GM19023 (cell line): ENCODE measurements at regions not wholly inside any gene's neighbourhood (a gene's known extent, or its start where the extent isn't known, plus 50 kb on each side); places are given as distances from the start of the nearest gene placed in this dataset.

Source experiments
- ATAC-seq: cut with Tn5 transposase; IDR thresholded peaks from one replicate; pipeline ENCODE4 v1.9.1; 2021; ENCODE audit warnings: mild to moderate bottlenecking, moderate library complexity; ENCODE audit not compliant: unreplicated experiment

DNA sequence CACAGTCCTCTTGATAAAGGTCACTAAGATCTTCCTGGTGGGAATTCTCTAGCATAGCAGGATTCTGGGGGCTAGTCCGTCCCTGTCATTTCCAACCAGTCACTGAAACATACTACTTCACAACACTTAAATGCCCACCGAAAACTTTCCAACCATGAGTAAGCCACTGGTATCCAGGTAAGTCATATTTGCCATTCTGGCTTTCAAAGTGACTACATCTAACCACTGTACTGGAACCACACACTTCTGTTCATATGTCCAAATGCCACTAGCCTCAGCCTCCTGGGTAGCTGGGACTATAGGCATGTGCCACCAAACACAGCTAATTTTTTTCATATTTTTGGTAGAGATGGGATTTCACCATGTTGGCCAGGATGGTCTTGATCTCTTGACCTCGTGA is 64.3 kb upstream of the VANGL1 start:
- ATAC-seq: no peak

DNA sequence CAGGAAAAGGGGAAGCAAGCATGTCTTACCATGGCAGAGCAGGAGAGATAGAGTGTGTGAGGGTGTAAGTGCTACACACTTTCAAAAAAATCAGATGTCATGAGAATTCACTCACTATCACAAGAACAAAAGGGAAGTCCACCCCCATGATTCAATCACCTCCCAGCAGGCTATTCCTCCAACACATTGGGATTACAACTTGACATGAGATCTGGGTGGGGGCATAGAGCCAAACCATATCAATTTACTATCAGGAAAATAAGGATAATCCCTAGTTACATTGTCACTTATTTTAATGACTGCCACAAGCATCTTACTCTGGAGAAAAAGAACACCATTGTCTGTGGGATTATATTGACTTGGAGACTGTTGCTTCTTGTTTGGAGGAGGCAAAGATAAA is 66.1 kb upstream of the VANGL1 start:
- ATAC-seq: no peak

DNA sequence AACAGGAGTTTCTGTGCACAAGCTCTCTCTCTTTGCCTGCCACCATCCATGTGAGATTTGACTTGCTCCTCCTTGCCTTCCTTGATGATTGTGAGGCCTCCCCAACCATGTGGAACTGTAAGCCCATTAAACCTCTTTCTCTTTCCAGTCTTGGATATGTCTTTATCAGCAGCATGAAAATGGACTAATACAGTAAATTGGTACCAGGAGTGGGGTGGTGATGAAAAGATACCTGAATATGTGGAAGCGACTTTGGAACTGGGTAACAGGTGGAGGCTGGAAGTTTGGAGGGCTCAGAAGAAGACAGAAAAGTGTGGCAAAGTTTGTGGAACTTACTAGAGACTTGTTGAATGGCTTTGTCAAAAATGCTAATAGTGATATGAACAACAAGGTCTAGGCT is 69.1 kb upstream of the VANGL1 start:
- ATAC-seq: no peak

DNA sequence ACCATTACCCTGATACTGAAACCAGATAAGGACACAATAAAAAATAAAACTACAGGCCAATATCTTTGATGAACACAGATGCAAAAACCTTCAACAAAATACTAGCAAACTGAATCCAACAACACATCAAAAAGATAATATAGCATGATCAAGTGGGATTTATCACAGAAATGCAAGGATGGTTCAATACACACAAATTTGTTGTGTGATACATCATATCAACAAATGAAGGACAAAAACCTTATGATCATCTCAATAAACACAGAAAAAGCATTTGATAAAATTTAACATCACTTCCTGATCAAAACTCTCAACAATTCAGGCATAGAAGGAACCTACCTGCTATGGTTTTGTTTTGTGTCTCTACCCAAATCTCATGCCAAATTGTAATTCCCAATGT is 74.3 kb upstream of the VANGL1 start:
- no peak for ATAC-seq

DNA sequence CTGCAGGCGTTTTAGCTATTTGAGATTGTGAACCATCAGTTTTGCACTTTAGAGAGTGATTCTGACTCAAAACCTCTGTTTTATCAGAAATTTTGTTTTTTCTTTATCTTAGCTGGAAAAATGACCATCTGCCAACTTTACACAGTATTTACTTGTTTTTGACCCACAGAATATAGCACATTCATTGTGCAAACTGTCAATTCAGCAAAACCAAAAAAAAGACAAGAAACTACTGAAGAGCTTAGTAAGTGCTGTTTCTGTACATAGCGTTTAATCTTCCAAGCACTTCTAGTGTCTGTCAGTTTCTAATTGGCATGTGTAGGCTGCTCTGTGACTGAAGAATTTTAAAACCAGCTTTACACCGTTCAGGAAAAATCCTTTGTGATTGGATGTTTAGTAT is 76.0 kb upstream of the VANGL1 start:
- no peak for ATAC-seq

DNA sequence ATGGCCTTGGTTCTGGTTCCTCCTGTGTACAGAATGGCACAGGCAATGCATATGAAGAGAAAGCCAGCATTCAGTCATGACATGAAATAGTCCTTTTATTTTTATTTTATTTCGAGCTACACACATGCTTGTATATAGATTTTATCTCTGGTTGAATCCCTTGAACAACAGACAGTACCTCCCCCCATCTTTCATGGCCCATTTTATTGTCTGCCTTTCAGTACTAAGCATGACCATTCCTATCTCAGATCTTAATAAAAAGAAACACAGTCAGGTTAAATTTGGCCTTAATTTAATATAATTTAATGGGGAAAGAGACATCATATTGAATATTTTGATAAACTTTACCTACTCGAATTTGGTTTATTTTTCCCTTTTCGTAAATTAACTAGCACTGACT is 76.4 kb upstream of the VANGL1 start:
- no peak for ATAC-seq

DNA sequence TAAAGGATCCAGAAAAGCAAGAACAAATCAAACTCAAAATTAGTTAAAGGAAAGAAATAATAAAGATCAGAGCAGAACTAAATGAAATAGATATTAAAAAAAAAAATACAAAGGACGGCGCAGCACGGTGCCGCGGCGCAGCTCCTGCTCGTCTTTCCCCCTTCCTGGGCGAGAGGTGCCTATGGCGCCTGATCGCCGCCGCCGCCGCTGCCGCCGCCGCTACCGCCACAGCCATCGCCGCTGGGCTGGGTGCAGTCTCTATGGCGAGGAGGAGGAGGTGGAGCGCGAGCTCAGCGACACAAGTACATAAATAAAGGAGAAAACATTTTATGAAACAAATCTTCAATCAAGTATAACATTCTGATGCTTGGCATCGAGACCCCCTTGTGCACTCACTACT is 77.6 kb upstream of the VANGL1 start:
- no peak for ATAC-seq

DNA sequence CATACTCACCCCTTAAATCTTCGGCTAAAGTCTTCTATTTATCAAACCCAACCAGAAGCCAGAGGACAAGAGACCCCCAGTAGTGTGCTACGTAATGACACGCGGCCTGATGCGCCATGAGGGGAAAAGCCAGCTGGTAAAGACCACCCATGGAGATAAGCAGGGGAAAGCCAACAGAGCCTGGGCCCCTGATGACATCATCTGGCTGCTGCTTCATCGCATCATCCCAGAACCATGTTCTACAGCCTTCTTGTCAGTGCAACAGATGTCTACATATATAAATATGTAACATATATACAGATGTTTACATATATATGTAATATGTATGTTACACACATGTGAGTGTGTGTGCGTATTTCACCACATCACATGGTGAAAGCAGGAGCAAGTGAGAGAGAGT is 81.7 kb upstream of the VANGL1 start:
- ATAC-seq: no peak

DNA sequence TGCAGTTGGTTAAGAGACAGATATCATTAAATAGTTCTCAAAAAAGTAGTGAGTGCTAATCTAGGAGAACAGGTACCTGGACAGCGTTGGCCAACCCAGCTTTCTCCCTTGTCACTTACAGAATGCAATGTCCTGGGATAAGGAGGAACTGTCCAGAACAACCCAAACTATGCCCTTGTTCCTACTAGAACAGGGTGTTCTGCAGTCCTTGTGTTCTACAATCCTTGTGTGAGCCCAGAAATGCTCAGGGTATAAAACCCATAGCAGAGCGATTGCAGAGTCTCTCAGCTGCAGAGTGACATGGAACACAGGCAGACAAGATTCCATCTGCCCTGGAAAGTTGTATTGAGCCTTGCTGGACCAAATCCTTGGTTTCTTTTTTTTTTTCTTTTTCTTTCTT is 83.5 kb upstream of the VANGL1 start:
- no peak for ATAC-seq

DNA sequence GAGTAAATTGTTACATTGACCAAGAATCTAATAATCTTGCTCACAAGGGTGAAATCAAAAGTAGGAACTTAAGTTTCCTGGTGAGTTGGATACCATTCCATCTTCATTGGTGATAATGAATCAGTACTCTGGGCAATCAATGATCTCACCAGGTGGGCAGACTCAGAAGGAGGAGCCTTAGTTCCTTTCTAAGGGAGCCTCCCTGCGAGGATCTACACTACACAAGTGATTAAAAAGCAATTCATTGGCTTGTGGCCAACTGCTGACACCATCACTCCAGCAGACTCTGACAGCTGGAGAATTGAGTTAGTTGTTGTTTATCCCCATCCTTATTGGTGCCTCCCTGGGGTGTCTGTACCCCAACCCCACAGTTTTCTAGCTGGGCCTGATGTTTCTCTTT is 84.1 kb upstream of the VANGL1 start:
- ATAC-seq: no peak

DNA sequence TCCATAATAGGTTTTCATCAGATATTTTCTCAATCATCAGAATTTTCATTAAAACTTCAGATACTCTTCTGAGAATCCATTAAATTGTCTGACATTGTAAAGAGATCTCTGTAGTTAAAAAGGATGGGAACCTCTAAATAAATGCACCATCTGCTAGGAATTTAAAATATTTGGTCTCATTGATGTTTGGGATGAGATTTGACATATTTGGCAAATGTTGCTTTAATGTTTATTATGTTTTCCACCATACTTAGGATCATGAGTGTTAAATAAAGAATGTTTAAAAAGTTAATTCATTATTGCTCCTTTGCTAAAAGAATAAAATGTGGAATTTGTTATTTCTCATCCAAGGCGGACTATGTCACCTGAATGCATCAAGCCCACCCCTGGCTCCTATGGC is 85.5 kb upstream of the VANGL1 start:
- ATAC-seq: no peak

DNA sequence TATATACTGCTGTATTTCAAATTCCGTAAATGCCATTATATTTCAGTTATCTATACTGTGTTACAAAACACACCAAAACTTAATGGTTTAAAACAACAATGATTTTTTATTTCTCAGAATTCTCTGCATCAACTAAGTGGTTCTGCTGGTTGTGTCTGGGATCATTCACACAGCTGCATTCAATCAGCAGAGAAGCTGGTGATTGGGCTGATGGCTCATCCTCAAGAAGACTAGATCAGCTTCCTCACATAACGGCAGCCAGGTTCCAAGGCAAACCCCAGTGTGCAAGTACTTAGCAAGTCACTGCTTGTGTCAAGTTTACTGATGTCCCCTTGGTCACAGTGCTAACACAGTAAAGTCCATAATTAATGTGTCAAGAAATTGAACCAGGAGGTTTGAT is 86.3 kb upstream of the VANGL1 start:
- ATAC-seq: no peak

DNA sequence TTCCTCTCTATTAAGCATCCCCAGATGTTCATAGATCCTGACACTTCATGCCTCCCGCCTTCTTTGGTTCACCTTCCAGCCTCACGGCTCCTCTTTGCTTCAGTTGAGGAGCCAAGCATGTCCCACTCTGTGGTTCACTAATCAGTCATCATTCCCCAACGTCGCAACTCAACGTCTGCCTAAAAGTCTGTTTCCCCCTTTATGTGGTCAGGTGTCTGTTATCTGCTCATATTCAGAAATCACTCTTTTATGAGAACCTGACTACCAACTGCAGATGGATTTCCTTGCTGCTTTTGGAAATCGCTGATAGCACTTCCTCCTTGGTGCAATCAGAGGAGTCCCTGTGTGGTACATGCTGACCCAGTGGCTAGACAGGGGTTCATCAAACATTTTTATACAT is 94.1 kb upstream of the VANGL1 start:
- no peak for ATAC-seq

DNA sequence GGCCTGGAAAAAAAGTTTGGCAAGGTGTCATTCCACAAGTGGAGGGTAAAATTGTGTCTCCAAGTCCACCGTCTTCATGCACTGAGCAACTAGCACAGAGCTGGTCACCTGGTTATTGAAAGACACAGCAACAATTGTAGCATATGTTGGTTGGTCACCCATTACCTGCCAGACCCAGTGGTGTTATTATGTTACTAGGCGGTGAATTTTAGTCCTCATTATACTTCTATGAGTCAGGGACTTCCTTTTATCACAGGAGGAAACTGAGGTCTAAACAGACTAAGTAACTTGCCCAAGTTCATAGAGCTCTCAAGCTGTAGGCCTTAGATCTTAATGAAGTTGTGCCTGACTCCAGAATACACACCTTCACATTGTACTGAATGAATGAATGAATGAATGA is 94.9 kb upstream of the VANGL1 start:
- no peak for ATAC-seq

DNA sequence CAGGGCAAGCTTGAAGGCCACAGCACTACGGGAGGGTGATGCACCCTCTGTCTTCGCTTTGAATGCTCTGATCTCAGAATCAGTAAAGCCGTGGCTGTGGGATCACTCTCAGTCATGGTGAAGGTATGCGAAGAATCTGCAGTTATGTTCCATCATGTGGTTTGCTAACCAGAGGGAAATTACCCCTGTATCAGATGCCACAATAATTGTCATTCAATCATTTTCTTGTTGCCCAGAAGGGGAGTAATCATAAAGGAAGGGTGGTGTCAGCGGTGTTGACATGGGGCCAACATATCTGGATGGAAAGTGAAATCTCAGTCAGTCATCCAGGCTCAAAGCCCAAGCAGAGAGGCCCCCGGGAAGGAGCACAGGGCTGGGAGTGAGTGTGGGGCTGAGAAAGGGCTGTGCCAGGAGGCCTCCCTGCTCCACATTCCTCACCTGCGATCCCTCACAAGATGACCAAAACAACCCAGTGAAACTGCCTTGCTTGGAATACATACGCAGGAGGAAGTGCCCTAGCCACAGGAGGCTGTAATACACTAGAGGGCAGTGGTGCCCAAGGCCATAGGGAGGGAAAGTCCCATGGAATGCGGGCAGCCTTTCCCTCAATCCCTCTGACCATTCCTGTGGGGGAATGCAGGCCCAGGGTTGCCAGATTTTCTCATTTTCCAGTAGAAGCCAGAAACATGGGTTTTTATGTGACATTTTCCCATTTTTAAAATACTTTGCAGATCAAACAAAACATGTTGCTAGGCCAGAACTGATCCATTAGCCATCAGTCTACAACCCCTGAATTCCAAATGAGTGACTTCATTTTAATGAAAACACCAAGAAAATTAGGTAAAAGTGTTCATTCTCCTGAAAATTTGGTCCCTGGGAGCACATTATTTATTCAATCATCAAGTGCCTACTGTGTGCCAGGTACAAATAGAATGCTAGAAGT is 95.7 kb upstream of the VANGL1 start:
- ATAC-seq: no peak

DNA sequence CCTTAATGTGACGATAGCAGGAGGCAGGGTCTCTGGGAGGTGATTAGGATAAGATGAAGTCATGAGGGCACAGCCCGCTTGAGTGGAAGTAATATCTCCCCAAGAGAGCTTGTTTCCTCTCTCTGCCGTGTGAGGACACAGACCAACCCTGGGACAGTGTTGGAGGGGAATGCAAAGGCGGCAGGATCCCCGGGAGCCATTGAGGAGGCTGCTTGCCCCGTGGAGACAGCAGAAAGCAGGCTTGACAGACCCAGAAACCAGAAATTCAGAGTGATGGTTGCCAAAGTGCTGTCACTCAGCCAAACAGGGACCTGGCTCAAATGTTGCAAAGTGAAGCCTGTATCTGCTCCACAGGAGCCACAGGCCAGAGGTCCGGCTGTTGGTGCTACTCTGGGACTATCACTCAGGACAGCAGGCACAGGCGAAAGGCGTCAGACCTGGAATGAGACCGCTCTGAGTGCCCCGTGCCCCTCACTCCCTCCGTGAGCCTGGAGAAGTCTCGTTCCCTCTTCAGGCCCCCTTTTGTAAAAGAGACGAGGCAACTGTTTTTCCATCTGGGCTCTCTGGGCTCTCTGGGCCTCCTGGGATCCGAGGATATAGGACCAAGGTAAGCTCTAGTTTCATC is 96.6 kb upstream of the VANGL1 start:
- no peak for ATAC-seq

DNA sequence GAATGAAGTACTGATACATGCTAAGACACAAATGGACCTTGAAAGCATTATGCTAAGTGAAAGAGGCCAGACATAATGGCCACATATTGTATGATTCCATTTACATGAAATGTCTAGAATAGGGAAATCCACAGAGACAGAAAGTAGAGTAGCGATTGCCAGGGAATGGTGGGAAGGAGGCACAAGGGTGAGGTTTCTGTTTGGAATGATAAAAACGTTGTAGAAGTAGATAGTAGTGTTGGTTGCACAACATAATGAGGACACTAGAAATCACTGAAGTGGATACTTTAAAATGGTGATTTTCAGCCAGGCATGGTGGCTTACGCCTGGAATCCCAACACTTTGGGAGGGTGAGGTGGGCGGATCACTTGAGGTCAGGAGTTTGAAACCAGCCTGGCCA is 97.6 kb upstream of the VANGL1 start:
- no peak for ATAC-seq

DNA sequence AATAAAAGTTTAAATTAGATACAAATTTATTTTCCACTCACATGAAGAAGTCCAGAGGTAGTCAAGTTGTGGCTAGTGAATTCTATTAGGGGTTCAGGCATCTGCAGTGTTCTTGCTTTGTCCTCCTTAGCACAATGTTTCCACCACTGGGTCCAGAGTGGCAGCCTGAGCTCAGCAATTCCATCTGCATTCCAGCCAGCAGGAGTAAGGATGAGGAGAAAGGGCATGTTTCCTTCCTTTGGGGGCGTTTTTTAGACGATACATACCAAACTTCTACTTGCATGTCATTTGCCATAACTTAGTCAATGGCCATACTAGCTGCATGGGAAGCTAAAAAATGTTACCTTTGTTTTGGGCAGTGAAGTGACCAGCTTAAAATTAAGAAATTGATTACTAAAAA is 98.5 kb upstream of the VANGL1 start:
- ATAC-seq: no peak

DNA sequence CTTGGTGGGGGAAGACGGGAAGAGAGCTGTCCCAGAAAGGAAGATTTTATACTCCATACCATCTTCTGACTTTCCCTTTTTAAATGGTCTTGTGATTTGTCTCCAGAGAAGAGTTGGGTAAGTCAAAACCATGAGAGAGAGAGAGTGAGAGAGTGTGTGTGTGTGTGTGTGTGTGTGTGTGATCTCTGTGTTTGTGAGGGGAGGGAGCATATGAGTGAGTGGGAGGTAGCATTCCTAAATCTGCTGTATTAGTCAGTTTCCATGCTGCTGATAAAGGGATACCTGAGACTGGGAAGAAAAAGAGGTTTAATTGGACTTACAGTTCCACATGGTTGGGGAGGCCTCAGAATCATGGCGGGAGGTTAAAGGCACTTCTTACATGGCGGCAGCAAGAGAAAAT is 102.0 kb upstream of the VANGL1 start:
- no peak for ATAC-seq

DNA sequence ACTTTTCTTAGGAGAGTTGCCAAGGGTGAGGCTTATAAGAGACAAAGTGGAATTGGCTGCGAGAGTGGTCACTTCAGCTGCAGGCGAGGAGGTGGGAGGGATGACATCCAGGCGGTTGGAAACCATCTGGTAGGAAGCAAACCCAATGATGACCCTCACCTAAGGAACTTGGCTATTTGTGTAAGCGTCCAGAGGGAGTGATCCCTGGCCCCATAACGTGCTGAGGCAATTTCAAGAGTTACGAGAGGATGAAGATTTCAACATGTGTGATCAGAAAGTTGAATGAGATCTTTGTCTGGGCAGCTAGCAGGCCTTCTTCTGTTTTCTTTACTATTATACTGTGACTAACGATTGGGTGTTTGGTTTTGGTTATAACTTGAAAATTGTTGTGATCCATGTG is 102.7 kb upstream of the VANGL1 start:
- ATAC-seq: no peak

DNA sequence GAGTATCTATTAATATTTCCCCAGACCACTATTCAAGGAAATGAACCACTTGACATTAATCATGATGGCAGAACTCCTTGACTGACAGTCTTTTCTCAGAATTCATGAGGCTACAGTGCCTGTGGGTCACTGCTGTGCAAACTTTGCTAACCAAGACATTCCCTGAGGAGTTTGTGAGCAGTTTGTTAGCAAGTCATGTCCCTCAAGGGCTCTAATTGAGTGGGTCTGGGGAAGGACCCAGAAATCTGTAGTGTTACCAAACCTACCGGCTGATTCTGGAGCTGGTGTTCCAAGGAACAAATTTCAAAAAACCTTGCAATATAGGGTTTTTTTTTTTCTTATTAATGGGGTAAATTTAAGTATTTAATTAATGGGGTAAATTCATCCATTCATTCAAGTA is 103.2 kb upstream of the VANGL1 start:
- ATAC-seq: no peak

DNA sequence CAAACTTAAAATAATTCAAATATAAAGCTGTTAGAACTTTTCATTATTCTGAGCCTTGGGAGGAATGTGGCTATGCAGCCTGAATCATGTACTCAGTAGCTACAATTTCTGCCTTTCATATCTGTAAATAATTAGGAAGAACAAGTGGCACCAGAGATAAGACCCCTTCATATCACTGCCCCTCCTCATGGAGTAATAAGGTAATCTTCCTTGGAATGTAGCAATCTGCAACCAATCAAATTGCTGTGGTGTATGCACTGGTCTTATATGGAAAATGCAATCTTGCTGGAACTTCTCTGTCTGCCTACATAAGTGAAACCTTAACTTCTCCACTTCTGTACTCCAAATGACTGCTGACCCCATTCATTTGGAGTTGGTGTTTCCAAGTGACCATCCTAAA is 104.4 kb upstream of the VANGL1 start:
- no peak for ATAC-seq
